ENCODE measurements at regions not wholly inside any gene's neighbourhood (a gene's known extent, or its start where the extent isn't known, plus 50 kb on each side); places are given as distances from the start of the nearest gene placed in this dataset.
"Not testable (repeated sequence)": the region's sequence is repeated elsewhere in the genome, so short reads cannot be mapped to it uniquely, and the experiment has no call there.

DNA sequence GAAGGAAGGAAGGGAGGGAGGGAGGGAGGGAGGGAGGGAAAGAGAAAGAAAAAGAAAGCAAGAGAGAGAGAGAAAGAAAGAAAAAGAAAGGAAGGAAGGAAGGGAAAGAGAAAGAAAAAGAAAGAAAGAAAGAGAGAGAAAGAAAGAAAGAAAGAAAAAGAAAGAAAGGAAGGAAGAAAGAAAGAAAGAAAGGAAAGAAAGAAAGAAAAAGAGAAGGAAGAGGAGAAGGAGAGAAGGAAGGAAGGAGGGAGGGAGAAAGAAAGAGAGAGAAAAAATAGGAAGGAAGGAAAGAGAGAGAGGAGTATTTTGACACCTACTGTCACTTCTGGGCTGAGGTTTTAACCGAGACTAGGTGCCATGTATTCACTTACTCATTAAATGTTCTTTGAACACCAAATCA, 166.6 kb upstream of the PKN2 start:
- not testable (repeated sequence) for H3K36me3 ChIP-seq (ENCODE audit: insufficient read depth, low read length); H3K4me3 ChIP-seq (ENCODE audit: low read depth in 1 of 2, low read length in 2 of 2); H3K9ac ChIP-seq (ENCODE audit: low read length); H3K9me3 ChIP-seq (ENCODE audit: low read length); H3K27ac ChIP-seq (ENCODE audit: low read depth, low read length); H3K4me1 ChIP-seq (ENCODE audit: insufficient read depth, low read length); H3K27me3 ChIP-seq (ENCODE audit: control insufficient read depth in 1 of 2, insufficient read depth in 2 of 2, low read length in 2 of 2)

DNA sequence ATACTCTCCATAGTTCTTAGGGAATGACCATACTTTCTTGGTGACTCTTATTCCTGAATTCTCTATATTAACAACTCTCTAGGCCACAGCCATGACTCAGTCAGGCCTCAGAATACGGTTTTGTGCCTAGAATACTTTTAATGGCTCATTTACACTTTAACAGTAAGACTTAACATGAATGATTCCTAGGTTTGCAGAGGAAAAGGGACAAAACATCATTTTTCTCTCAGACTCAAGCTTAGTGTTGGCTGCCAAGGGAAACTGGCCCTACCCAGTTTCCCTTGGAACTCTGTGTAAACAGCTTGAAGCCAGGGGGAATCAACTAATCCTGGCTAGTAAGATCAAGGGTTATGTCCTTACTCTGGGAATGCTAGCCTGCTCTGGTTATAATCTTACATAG, 164.9 kb upstream of the PKN2 start:
- Histone ChIP-seq H3K4me1 (ENCODE audit: insufficient read depth, low read length) (no peaks in the 10 kb centered on the region), H3K9ac (ENCODE audit: low read length) (no peak overlapping the region), H3K27ac (ENCODE audit: low read depth, low read length) (no peak overlapping the region), H3K4me3 (ENCODE audit: low read depth in 1 of 2, low read length in 2 of 2) (no peak overlapping the region), H3K9me3 (ENCODE audit: low read length) (no peaks in the 10 kb centered on the region), H3K27me3 (ENCODE audit: control insufficient read depth in 1 of 2, insufficient read depth in 2 of 2, low read length in 2 of 2) (no peaks in the 10 kb centered on the region), H3K36me3 (ENCODE audit: insufficient read depth, low read length) (no peaks in the 10 kb centered on the region)

DNA sequence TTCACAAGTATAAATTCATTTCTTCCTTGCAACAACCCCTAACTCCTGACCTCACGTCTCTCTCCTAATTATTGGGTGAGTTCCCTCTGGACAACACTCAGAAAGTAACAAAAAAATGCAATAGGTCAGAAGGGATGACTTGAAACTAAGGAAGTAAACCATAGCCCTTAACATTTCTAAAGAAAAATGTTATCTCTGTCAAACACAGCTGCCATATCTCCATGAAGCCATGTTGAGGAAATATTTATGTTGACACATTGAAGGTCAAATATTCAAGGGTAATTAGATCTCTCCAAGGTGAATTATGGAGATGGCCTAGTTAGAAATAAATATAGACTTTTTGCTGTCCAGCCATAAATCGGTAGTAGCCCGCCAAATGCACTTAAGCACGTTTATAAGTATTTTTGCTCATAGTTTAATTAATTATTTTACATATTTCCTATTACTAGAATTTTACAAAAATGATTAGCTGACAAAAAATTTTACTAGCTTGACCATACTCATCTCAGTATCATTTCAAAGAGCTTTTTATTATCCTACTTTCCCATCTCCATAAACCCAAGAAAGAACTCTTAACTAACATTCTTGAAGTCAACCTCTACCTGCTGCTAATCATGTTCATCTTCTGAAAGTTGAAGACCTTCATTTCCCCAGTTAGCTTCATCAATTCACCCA, 160.1 kb upstream of the PKN2 start:
- Histone ChIP-seq H3K27me3 (ENCODE audit: control insufficient read depth in 1 of 2, insufficient read depth in 2 of 2, low read length in 2 of 2) (no peaks in the 10 kb centered on the region), H3K36me3 (ENCODE audit: insufficient read depth, low read length) (no peaks in the 10 kb centered on the region), H3K27ac (ENCODE audit: low read depth, low read length) (no peak overlapping the region), H3K9ac (ENCODE audit: low read length) (no peak overlapping the region), H3K9me3 (ENCODE audit: low read length) (no peaks in the 10 kb centered on the region), H3K4me3 (ENCODE audit: low read depth in 1 of 2, low read length in 2 of 2) (no peak overlapping the region), H3K4me1 (ENCODE audit: insufficient read depth, low read length) (no peaks in the 10 kb centered on the region)

DNA sequence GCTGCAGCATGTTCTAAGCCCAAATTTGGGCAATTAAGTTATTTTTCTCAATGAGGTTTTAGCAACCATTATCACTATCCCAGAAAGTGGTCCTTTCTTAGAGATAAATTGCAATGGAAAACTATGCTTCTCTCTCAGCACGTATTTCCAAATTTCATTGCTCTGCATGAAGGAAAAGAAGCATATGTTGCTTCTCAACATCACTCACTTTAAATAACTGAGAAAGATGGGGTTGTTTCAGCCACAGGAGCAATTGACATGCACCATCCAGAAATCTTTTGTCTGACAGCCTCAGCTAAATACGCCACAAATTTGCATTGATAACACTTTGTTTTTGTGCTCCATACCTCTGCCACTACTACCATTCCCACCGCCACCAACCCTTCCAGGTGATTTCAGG, 157.6 kb upstream of the PKN2 start:
- Histone ChIP-seq H3K4me3 (ENCODE audit: low read depth in 1 of 2, low read length in 2 of 2) (no peak overlapping the region), H3K9ac (ENCODE audit: low read length) (no peak overlapping the region), H3K36me3 (ENCODE audit: insufficient read depth, low read length) (no peaks in the 10 kb centered on the region)

DNA sequence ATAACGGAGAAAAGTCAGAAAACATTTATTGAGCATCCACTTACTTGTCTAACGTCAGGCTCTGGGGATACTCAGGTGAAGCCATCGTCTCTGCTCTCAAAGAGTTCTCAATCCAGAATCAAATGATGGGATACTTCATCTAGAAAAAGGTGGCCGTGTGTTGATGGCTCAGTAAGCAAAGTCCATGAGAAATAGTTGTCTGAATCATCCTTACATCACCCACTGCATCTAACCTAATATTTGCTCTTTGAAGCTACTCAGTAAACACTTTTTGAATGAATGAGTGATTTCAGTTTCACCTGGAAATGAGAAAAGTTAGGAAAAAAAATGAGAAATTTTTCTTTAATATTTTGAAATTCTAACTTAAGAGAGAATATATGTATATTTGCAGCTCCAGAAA, 155.3 kb upstream of the PKN2 start:
- Histone ChIP-seq H3K36me3 (ENCODE audit: insufficient read depth, low read length) (no peaks in the 10 kb centered on the region), H3K27ac (ENCODE audit: low read depth, low read length) (no peak overlapping the region), H3K4me3 (ENCODE audit: low read depth in 1 of 2, low read length in 2 of 2) (no peak overlapping the region), H3K4me1 (ENCODE audit: insufficient read depth, low read length) (no peaks in the 10 kb centered on the region), H3K27me3 (ENCODE audit: control insufficient read depth in 1 of 2, insufficient read depth in 2 of 2, low read length in 2 of 2) (no peaks in the 10 kb centered on the region), H3K9ac (ENCODE audit: low read length) (no peak overlapping the region), H3K9me3 (ENCODE audit: low read length) (no peaks in the 10 kb centered on the region)

More for the DNA sequence above, 157.6 kb upstream of the PKN2 start:
- Histone ChIP-seq H3K27me3 (ENCODE audit: control insufficient read depth in 1 of 2, insufficient read depth in 2 of 2, low read length in 2 of 2) (no peaks in the 10 kb centered on the region), H3K4me1 (ENCODE audit: insufficient read depth, low read length) (no peaks in the 10 kb centered on the region), H3K9me3 (ENCODE audit: low read length) (no peaks in the 10 kb centered on the region), H3K27ac (ENCODE audit: low read depth, low read length) (no peak overlapping the region)

DNA sequence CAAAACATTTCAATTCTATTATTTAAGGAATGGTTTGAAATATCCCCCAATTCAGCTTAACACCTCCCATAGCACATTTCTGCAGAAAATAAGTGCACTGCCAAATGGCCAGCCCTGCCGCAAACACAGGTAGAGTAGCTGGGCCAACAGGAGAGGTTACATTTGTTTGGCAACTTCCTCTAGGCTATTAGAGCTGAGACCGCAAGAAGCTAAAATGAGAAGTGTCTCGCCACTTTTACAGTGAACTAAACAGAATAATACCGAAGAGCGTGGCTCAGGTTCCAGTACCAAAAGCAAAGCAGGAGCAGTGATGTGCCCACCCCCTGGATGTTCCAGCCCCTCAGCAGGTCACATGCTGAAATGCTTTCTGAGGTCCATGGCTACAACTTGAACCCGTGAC, 154.5 kb upstream of the PKN2 start:
- H3K9ac ChIP-seq (ENCODE audit: low read length): no peak overlapping the region
- no peak overlapping the region for H3K27ac ChIP-seq (ENCODE audit: low read depth, low read length)
- H3K4me3 ChIP-seq (ENCODE audit: low read depth in 1 of 2, low read length in 2 of 2): no peak overlapping the region
- H3K27me3 ChIP-seq (ENCODE audit: control insufficient read depth in 1 of 2, insufficient read depth in 2 of 2, low read length in 2 of 2): no peaks in the 10 kb centered on the region
- no peaks in the 10 kb centered on the region for H3K9me3 ChIP-seq (ENCODE audit: low read length)
- H3K36me3 ChIP-seq (ENCODE audit: insufficient read depth, low read length): no peaks in the 10 kb centered on the region
- H3K4me1 ChIP-seq (ENCODE audit: insufficient read depth, low read length): no peaks in the 10 kb centered on the region

DNA sequence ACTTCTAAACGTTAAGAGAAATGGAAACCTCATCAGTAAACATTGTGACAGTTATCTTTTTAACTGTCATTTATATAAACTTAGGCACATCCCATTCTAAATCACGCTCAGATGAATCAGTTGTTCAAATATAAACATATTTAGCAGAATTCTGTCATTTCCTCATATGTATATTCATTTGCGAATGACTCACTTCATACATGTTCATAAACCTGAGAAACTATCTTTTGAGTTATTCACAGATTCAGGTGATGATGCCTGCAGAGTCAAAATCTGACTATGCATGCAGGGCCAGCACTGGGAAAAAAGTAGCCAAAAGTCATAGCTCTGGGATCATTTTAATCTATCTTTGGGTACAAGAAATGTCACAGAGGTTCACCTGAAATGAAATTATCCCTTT, 153.8 kb upstream of the PKN2 start:
- Histone ChIP-seq H3K27me3 (ENCODE audit: control insufficient read depth in 1 of 2, insufficient read depth in 2 of 2, low read length in 2 of 2) (no peaks in the 10 kb centered on the region), H3K9me3 (ENCODE audit: low read length) (no peaks in the 10 kb centered on the region), H3K4me1 (ENCODE audit: insufficient read depth, low read length) (no peaks in the 10 kb centered on the region), H3K9ac (ENCODE audit: low read length) (no peak overlapping the region), H3K27ac (ENCODE audit: low read depth, low read length) (no peak overlapping the region), H3K4me3 (ENCODE audit: low read depth in 1 of 2, low read length in 2 of 2) (no peak overlapping the region), H3K36me3 (ENCODE audit: insufficient read depth, low read length) (no peaks in the 10 kb centered on the region)

DNA sequence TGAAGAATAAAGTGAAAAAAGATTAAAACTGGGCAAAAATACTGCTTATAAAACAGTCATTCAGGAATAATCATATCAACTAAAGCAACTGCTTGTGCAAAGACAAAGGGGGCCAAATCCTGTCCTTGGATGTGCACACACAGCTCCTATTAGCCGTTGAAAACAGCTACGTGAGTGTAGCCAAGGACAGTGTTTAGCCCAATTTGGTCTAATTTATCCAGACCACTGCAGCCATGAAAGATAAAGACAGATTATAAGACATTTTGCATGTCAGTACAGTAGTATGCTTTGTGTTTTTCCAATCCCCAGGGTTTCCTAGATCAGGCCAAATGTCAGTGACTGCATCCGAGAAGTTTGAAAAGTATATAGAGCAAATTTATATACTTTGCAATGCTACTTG, 146.3 kb upstream of the PKN2 start:
- no peaks in the 10 kb centered on the region for H3K4me1 ChIP-seq (ENCODE audit: insufficient read depth, low read length)
- H3K36me3 ChIP-seq (ENCODE audit: insufficient read depth, low read length): no peaks in the 10 kb centered on the region
- no peak overlapping the region for H3K9ac ChIP-seq (ENCODE audit: low read length)
- no peak overlapping the region for H3K27ac ChIP-seq (ENCODE audit: low read depth, low read length)
- H3K9me3 ChIP-seq (ENCODE audit: low read length): no peaks in the 10 kb centered on the region
- H3K4me3 ChIP-seq (ENCODE audit: low read depth in 1 of 2, low read length in 2 of 2): no peak overlapping the region
- H3K27me3 ChIP-seq (ENCODE audit: control insufficient read depth in 1 of 2, insufficient read depth in 2 of 2, low read length in 2 of 2): no peaks in the 10 kb centered on the region

DNA sequence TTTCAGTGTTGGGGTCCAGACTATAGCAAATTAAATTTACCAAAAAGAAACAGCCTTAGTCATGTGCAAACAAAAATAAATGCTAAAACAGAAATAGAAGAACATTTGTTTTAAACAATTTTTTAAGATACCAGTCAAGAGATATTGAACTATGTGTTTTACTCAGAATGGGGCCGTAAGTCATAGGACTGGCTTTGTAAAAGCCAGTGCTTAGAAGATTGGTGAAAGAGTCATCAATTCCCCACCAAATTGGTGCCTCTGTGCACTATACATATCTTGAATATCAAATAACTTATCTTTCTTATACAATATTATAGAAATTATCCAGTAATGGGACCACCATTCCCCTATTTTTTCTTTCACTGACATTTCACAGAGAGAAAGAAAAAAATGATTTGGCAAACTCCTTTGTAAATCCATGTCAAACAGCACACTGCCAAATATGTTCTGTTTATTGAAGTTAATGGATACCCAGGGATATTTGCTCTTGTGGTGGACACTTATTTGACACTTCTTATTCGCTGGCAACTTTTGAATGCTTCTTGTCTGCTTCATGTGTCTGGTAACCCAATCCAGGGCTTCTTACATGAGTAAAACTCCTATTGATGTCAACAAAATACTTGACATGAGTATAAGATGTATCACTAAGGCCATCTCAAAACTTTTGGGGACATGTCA, 145.7 kb upstream of the PKN2 start:
- Histone ChIP-seq H3K9me3 (ENCODE audit: low read length) (no peaks in the 10 kb centered on the region), H3K27ac (ENCODE audit: low read depth, low read length) (no peak overlapping the region), H3K4me1 (ENCODE audit: insufficient read depth, low read length) (no peaks in the 10 kb centered on the region), H3K4me3 (ENCODE audit: low read depth in 1 of 2, low read length in 2 of 2) (no peak overlapping the region), H3K36me3 (ENCODE audit: insufficient read depth, low read length) (no peaks in the 10 kb centered on the region), H3K27me3 (ENCODE audit: control insufficient read depth in 1 of 2, insufficient read depth in 2 of 2, low read length in 2 of 2) (no peaks in the 10 kb centered on the region), H3K9ac (ENCODE audit: low read length) (no peak overlapping the region)

DNA sequence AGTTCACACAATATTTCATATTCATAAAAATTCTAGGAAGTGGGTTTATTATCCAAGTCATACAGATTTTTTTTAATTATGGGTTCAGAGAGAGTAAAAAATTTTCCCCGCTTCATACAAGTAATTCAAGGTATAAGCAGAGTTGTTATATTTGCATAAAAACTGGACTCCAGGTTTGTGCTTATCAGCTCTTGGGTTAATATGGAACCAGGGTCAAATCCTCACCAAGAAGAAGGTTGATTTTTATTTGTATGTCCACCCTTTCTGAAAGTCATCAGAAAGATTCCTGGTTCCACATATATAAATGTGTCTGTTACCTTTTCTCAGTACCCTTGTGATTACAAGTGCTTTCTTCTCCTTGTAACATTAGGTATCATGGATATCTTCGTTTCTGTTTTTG, 143.8 kb upstream of the PKN2 start:
- H3K9ac ChIP-seq (ENCODE audit: low read length): no peak overlapping the region
- no peaks in the 10 kb centered on the region for H3K27me3 ChIP-seq (ENCODE audit: control insufficient read depth in 1 of 2, insufficient read depth in 2 of 2, low read length in 2 of 2)
- no peaks in the 10 kb centered on the region for H3K4me1 ChIP-seq (ENCODE audit: insufficient read depth, low read length)
- H3K27ac ChIP-seq (ENCODE audit: low read depth, low read length): no peak overlapping the region
- H3K36me3 ChIP-seq (ENCODE audit: insufficient read depth, low read length): no peaks in the 10 kb centered on the region
- H3K4me3 ChIP-seq (ENCODE audit: low read depth in 1 of 2, low read length in 2 of 2): no peak overlapping the region
- H3K9me3 ChIP-seq (ENCODE audit: low read length): no peaks in the 10 kb centered on the region

DNA sequence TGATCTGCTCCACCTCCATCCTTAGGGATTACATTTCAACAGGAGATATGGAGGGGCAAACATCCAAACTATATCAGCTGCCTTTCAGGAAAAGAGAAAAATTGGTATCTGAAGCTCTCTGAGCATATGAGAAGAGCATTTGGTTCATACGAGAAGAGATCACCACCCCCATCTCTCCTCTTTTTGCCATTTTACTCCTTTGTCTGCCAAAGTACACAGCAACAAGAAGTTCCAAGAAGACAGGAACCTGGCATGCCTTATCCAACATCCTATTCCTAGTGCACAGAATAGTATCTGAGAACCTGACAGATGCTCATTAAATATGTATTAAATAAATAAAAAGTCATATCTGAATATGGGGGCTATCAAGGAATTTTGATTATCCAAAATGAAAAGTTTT, 142.5 kb upstream of the PKN2 start:
- H3K27ac ChIP-seq (ENCODE audit: low read depth, low read length): no peak overlapping the region
- H3K9me3 ChIP-seq (ENCODE audit: low read length): no peaks in the 10 kb centered on the region
- H3K4me3 ChIP-seq (ENCODE audit: low read depth in 1 of 2, low read length in 2 of 2): no peak overlapping the region
- H3K9ac ChIP-seq (ENCODE audit: low read length): no peak overlapping the region
- H3K27me3 ChIP-seq (ENCODE audit: control insufficient read depth in 1 of 2, insufficient read depth in 2 of 2, low read length in 2 of 2): no peaks in the 10 kb centered on the region
- no peaks in the 10 kb centered on the region for H3K36me3 ChIP-seq (ENCODE audit: insufficient read depth, low read length)
- H3K4me1 ChIP-seq (ENCODE audit: insufficient read depth, low read length): no peaks in the 10 kb centered on the region

DNA sequence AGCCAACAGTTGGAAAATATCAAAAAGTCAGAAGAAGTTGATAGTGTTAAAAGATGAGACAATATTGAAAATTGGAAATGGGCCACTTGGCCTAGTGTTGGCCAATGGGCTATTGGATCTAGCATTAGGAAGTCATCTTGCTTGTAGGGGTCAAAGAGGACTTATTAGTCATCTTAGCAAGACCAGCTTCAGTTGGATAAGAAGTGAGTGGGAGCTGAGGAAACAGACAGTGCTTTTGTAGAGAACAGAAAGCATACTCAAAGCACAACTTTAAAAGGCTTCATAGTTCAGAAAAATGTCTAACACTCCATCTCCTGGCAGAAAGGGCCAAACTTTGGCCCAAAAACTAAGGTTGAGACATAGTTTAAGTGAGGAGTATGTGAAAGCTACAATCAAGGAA, 139.9 kb upstream of the PKN2 start:
- Histone ChIP-seq H3K9me3 (ENCODE audit: low read length) (no peaks in the 10 kb centered on the region), H3K4me1 (ENCODE audit: insufficient read depth, low read length) (no peaks in the 10 kb centered on the region), H3K36me3 (ENCODE audit: insufficient read depth, low read length) (no peaks in the 10 kb centered on the region)

More for the DNA sequence above, 139.9 kb upstream of the PKN2 start:
- Histone ChIP-seq H3K9ac (ENCODE audit: low read length) (no peak overlapping the region), H3K27ac (ENCODE audit: low read depth, low read length) (no peak overlapping the region), H3K4me3 (ENCODE audit: low read depth in 1 of 2, low read length in 2 of 2) (no peak overlapping the region), H3K27me3 (ENCODE audit: control insufficient read depth in 1 of 2, insufficient read depth in 2 of 2, low read length in 2 of 2) (no peaks in the 10 kb centered on the region)

All from muscle layer of colon (tissue), 2 donors.